ENCODE measurements at regions not wholly inside any gene's neighbourhood (a gene's known extent, or its start where the extent isn't known, plus 50 kb on each side); places are given as distances from the start of the nearest gene placed in this dataset.
"Not testable (repeated sequence)": the region's sequence is repeated elsewhere in the genome, so short reads cannot be mapped to it uniquely, and the experiment has no call there.

- DNase-seq, result no peak
Observed at GRCh38 chr14:66228267-66228970, 257.8 kb upstream of the CCDC196 start.

GRCh38 chr14:66231820-66232219 lies 254.4 kb upstream of the CCDC196 start:
- no peak for DNase-seq

- DNase-seq, result peak; percentile 44 to 58
Observed at GRCh38 chr14:66233591-66233990, 252.6 kb upstream of the CCDC196 start.

GRCh38 chr14:66234411-66234810 lies 251.8 kb upstream of the CCDC196 start:
- no peak for DNase-seq

- no peak for DNase-seq
Observed at GRCh38 chr14:66237741-66238140, 248.4 kb upstream of the CCDC196 start.

GRCh38 chr14:66238969-66239368 lies 247.2 kb upstream of the CCDC196 start:
- no peak for DNase-seq

GRCh38 chr14:66239589-66239988 lies 246.6 kb upstream of the CCDC196 start:
- no peak for DNase-seq

GRCh38 chr14:66240105-66240504 lies 246.1 kb upstream of the CCDC196 start:
- DNase-seq, result no peak

- no peak for DNase-seq
Observed at GRCh38 chr14:66242001-66242400, 244.2 kb upstream of the CCDC196 start.

- DNase-seq, result no peak
Observed at GRCh38 chr14:66244834-66245233, 241.3 kb upstream of the CCDC196 start.

GRCh38 chr14:66247662-66248193 lies 238.4 kb upstream of the CCDC196 start:
- DNase-seq, result no peak

- no peak for DNase-seq
Observed at GRCh38 chr14:66248256-66248655, 237.9 kb upstream of the CCDC196 start.

GRCh38 chr14:66249544-66249943 lies 236.6 kb upstream of the CCDC196 start:
- DNase-seq, result no peak

- DNase-seq, result no peak
Observed at GRCh38 chr14:66254038-66254437, 232.1 kb upstream of the CCDC196 start.

GRCh38 chr14:66268802-66269334 lies 217.3 kb upstream of the CCDC196 start:
- DNase-seq, result no peak

- no peak for DNase-seq
Observed at GRCh38 chr14:66272221-66272620, 213.9 kb upstream of the CCDC196 start.

GRCh38 chr14:66273261-66273832 lies 212.8 kb upstream of the CCDC196 start:
- DNase-seq, result no peak

GRCh38 chr14:66278418-66278817 lies 207.8 kb upstream of the CCDC196 start:
- not testable (repeated sequence) for DNase-seq

GRCh38 chr14:66281036-66281776 lies 205.0 kb upstream of the CCDC196 start:
- no peak for DNase-seq

- no peak for DNase-seq
Observed at GRCh38 chr14:66284346-66284745, 201.8 kb upstream of the CCDC196 start.

- no peak for DNase-seq
Observed at GRCh38 chr14:66288511-66288910, 197.7 kb upstream of the CCDC196 start.

GRCh38 chr14:66291756-66292155 lies 194.4 kb upstream of the CCDC196 start:
- no peak for DNase-seq

GRCh38 chr14:66293533-66294105 lies 192.6 kb upstream of the CCDC196 start:
- no peak for DNase-seq
